ENCODE measurements at regions not wholly inside any gene's neighbourhood (a gene's known extent, or its start where the extent isn't known, plus 50 kb on each side); places are given as distances from the start of the nearest gene placed in this dataset.

- TF ChIP-seq ELF4 (IDR thresholded peaks at IDR 0.05) (no peak), TARDBP (IDR thresholded peaks at IDR 0.05) (no peak), FOXA1 (IDR thresholded peaks at IDR 0.05) (no peak), SP1 (IDR thresholded peaks at IDR 0.05) (no peak), BHLHE40 (IDR thresholded peaks at IDR 0.05; ENCODE audit: borderline replicate concordance) (no peak), SUZ12 (IDR thresholded peaks at IDR 0.05) (no peak), FOXK2 (IDR thresholded peaks at IDR 0.05) (no peak), ZNF384 (IDR thresholded peaks at IDR 0.05) (no peak), FOXM1 (IDR thresholded peaks at IDR 0.05; ENCODE audit: borderline replicate concordance) (no peak), LEF1 (IDR thresholded peaks at IDR 0.05; ENCODE audit: borderline replicate concordance) (no peak), HDGF (IDR thresholded peaks at IDR 0.05; ENCODE audit: borderline replicate concordance) (no peak)
- ChIA-PET CTCF (no interaction called here), POLR2A (no interaction called here)
- DNase-seq (ENCODE audit: extremely low spot score) = no peak
Measured at GRCh38 chr4:28518561-28519165, 1658.0 kb downstream of the STIM2 start.

- DNase-seq (ENCODE audit: extremely low spot score) = no peak
- CTCF ChIA-PET = interaction anchor here (0.6 kb wide), 1 partner anchor 202 kb away, joined by 3 read pairs; no protein-coding TSS in a partner anchor
- POLR2A ChIA-PET = no interaction called here
- TF ChIP-seq NFRKB (IDR thresholded peaks at IDR 0.05) (no peak), ZNF384 (IDR thresholded peaks at IDR 0.05) (no peak), FOXA1 (IDR thresholded peaks at IDR 0.05) (no peak), PKNOX1 (IDR thresholded peaks at IDR 0.05) (no peak), SP1 (IDR thresholded peaks at IDR 0.05) (no peak), BHLHE40 (IDR thresholded peaks at IDR 0.05; ENCODE audit: borderline replicate concordance) (no peak), TARDBP (IDR thresholded peaks at IDR 0.05) (no peak), LEF1 (IDR thresholded peaks at IDR 0.05; ENCODE audit: borderline replicate concordance) (no peak), ELF4 (IDR thresholded peaks at IDR 0.05) (no peak)
Measured at GRCh38 chr4:28523681-28524190, 1663.1 kb downstream of the STIM2 start.

DNA sequence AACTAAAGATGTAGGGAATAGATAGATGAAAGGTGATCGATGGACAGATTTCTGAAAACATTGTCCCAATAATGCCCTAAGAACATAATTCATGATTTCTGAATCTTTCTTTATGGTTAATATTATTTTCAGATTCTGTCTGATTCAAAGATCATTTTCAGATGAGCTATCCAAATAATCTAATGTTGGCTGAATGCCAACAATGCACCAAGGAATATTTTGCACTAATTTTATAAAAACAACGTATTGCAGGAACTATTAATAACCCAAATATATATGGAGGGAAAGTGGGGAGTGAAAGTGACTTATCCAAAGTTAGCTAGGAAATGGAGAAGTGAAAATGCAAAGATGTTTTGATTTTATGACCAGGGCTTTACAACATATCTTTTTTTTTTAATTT is 1675.5 kb downstream of the STIM2 start:
- TF ChIP-seq L3MBTL2 (conservative IDR thresholded peaks at IDR 0.05) = no peak
- TF ChIP-seq LEF1 (IDR thresholded peaks at IDR 0.05; ENCODE audit: borderline replicate concordance) = no peak
- no peak for TF ChIP-seq PKNOX1 (IDR thresholded peaks at IDR 0.05)
- TF ChIP-seq ZNF384 (IDR thresholded peaks at IDR 0.05) = no peak
- no peak for TF ChIP-seq SUZ12 (IDR thresholded peaks at IDR 0.05)
- no peak for TF ChIP-seq SP1 (IDR thresholded peaks at IDR 0.05)
- no peak for TF ChIP-seq FOXK2 (IDR thresholded peaks at IDR 0.05)
- TF ChIP-seq CTBP1 (IDR thresholded peaks at IDR 0.05; ENCODE audit: borderline replicate concordance) = no peak
- TF ChIP-seq NFRKB (IDR thresholded peaks at IDR 0.05) = no peak
- no peak for TF ChIP-seq BHLHE40 (IDR thresholded peaks at IDR 0.05; ENCODE audit: borderline replicate concordance)
- TF ChIP-seq ARNT (IDR thresholded peaks at IDR 0.05) = no peak
- no peak for TF ChIP-seq ELF4 (IDR thresholded peaks at IDR 0.05)
- TF ChIP-seq TARDBP (IDR thresholded peaks at IDR 0.05) = no peak
- TF ChIP-seq HDGF (IDR thresholded peaks at IDR 0.05; ENCODE audit: borderline replicate concordance) = no peak
- no peak for TF ChIP-seq FOXA1 (IDR thresholded peaks at IDR 0.05)
- TF ChIP-seq FOXM1 (IDR thresholded peaks at IDR 0.05; ENCODE audit: borderline replicate concordance) = no peak
- DNase-seq (ENCODE audit: extremely low spot score) = no peak
- CTCF ChIA-PET = no interaction called here
- POLR2A ChIA-PET = no interaction called here

- ChIA-PET CTCF (no interaction called here), POLR2A (no interaction called here)
- TF ChIP-seq HDGF (IDR thresholded peaks at IDR 0.05; ENCODE audit: borderline replicate concordance) = no peak
- no peak for TF ChIP-seq L3MBTL2 (conservative IDR thresholded peaks at IDR 0.05)
- TF ChIP-seq FOXK2 (IDR thresholded peaks at IDR 0.05) = no peak
- no peak for TF ChIP-seq SP1 (IDR thresholded peaks at IDR 0.05)
- no peak for TF ChIP-seq PKNOX1 (IDR thresholded peaks at IDR 0.05)
- TF ChIP-seq ELF4 (IDR thresholded peaks at IDR 0.05) = no peak
- no peak for TF ChIP-seq ZNF384 (IDR thresholded peaks at IDR 0.05)
- TF ChIP-seq CTBP1 (IDR thresholded peaks at IDR 0.05; ENCODE audit: borderline replicate concordance) = no peak
- DNase-seq (ENCODE audit: extremely low spot score) = no peak
Measured at GRCh38 chr4:28545986-28546385, 1685.3 kb downstream of the STIM2 start.

- no peak for DNase-seq (ENCODE audit: extremely low spot score)
- CTCF ChIA-PET = no interaction called here
- POLR2A ChIA-PET = no interaction called here
- no peak for TF ChIP-seq TARDBP (IDR thresholded peaks at IDR 0.05)
- TF ChIP-seq PKNOX1 (IDR thresholded peaks at IDR 0.05) = no peak
- no peak for TF ChIP-seq FOXM1 (IDR thresholded peaks at IDR 0.05; ENCODE audit: borderline replicate concordance)
- no peak for TF ChIP-seq FOXK2 (IDR thresholded peaks at IDR 0.05)
- TF ChIP-seq ELF4 (IDR thresholded peaks at IDR 0.05) = no peak
- TF ChIP-seq SP1 (IDR thresholded peaks at IDR 0.05) = no peak
- no peak for TF ChIP-seq CTBP1 (IDR thresholded peaks at IDR 0.05; ENCODE audit: borderline replicate concordance)
- TF ChIP-seq SUZ12 (IDR thresholded peaks at IDR 0.05) = no peak
- TF ChIP-seq BHLHE40 (IDR thresholded peaks at IDR 0.05; ENCODE audit: borderline replicate concordance) = no peak
- no peak for TF ChIP-seq FOXA1 (IDR thresholded peaks at IDR 0.05)
- TF ChIP-seq HDGF (IDR thresholded peaks at IDR 0.05; ENCODE audit: borderline replicate concordance) = no peak
- TF ChIP-seq ARNT (IDR thresholded peaks at IDR 0.05) = no peak
- no peak for TF ChIP-seq NFRKB (IDR thresholded peaks at IDR 0.05)
- no peak for TF ChIP-seq L3MBTL2 (conservative IDR thresholded peaks at IDR 0.05)
- no peak for TF ChIP-seq ZNF384 (IDR thresholded peaks at IDR 0.05)
- no peak for TF ChIP-seq LEF1 (IDR thresholded peaks at IDR 0.05; ENCODE audit: borderline replicate concordance)
Measured at GRCh38 chr4:28548136-28548535, 1687.5 kb downstream of the STIM2 start.

Data from HEK293T (cell line).